Neuronal stem cell (in vitro differentiated cells): ENCODE measurements at regions not wholly inside any gene's neighbourhood (a gene's known extent, or its start where the extent isn't known, plus 50 kb on each side); places are given as distances from the start of the nearest gene placed in this dataset.
"Not testable (repeated sequence)": the region's sequence is repeated elsewhere in the genome, so short reads cannot be mapped to it uniquely, and the experiment has no call there.

ENCODE experiments used
- DNase-seq: peaks from one replicate; pipeline ENCODE4 v3.0.0-alpha.2; 2013; ENCODE audit warnings: low spot score
- H2AFZ ChIP-seq: one replicate; pipeline ENCODE4 v1.6.1; 2013; ENCODE audit warnings: mild to moderate bottlenecking, low read length, inconsistent platforms
- H2AK5ac ChIP-seq: 2 replicates; pipeline ENCODE4 v1.6.1; 2013; ENCODE audit warnings: low read depth, mild to moderate bottlenecking, inconsistent platforms, low read length, moderate library complexity, mixed read lengths
- H2BK120ac ChIP-seq: 2 replicates; pipeline ENCODE4 v1.6.1; 2013; ENCODE audit warnings: low read depth, mild to moderate bottlenecking, inconsistent platforms, low read length, moderate library complexity, mixed read lengths
- H2BK12ac ChIP-seq: one replicate; pipeline ENCODE4 v1.6.1; 2013; ENCODE audit warnings: low read length, inconsistent platforms
- H2BK15ac ChIP-seq: 2 replicates; pipeline ENCODE4 v1.6.1; 2013; ENCODE audit warnings: mild to moderate bottlenecking, low read length, inconsistent platforms, mixed read lengths
- H2BK5ac ChIP-seq: one replicate; pipeline ENCODE4 v1.6.1; 2013; ENCODE audit warnings: inconsistent platforms, mild to moderate bottlenecking, low read length, moderate library complexity
- H3K14ac ChIP-seq: one replicate; pipeline ENCODE4 v1.6.1; 2013; ENCODE audit warnings: low read length, inconsistent platforms
- H3K18ac ChIP-seq: 2 replicates; pipeline ENCODE4 v1.6.1; 2013; ENCODE audit warnings: low read length, inconsistent platforms
- H3K23ac ChIP-seq: 2 replicates; pipeline ENCODE4 v1.6.1; 2013; ENCODE audit warnings: low read depth, mild to moderate bottlenecking, mixed read lengths, low read length, inconsistent platforms; ENCODE audit not compliant: poor library complexity
- H3K27ac ChIP-seq: replicated peaks from 3 replicates; pipeline ENCODE4 v1.5.1; 2013; ENCODE audit warnings: low read length, inconsistent platforms
- H3K27me3 ChIP-seq, 3 experiments: 2 replicates each; pipeline ENCODE4 v1.6.1; 2013; ENCODE audit warnings: low read length in 3 of 3, mild to moderate bottlenecking in 2 of 3, inconsistent platforms in 1 of 3, low read depth in 1 of 3, mixed read lengths in 1 of 3, moderate library complexity in 1 of 3; ENCODE audit not compliant: control insufficient read depth in 3 of 3, insufficient read depth in 3 of 3
- H3K36me3 ChIP-seq, 2 donors: replicated peaks in 1 of 2; 2 replicates each; pipeline ENCODE4 v1.6.1; 2013; ENCODE audit warnings: low read length in 2 of 2; ENCODE audit not compliant: control insufficient read depth in 2 of 2, insufficient read depth in 2 of 2
- H3K4ac ChIP-seq: 2 replicates; pipeline ENCODE4 v1.6.1; 2013; ENCODE audit warnings: inconsistent platforms, mild to moderate bottlenecking, low read length, moderate library complexity
- H3K4me1 ChIP-seq, 2 donors: 1 replicate in 1 of 2; 2 replicates in 1 of 2; pipeline ENCODE4 v1.6.1; 2013; ENCODE audit warnings: low read length in 2 of 2, low read depth in 1 of 2; ENCODE audit not compliant: control insufficient read depth in 2 of 2, insufficient read depth in 1 of 2
- H3K4me2 ChIP-seq: one replicate; pipeline ENCODE4 v1.6.1; 2013; ENCODE audit warnings: mild to moderate bottlenecking, low read length, inconsistent platforms; ENCODE audit not compliant: insufficient read depth, poor library complexity, severe bottlenecking
- H3K4me3 ChIP-seq, 2 donors: 2 replicates each; pipeline ENCODE4 v1.5.1; 2013; ENCODE audit warnings: low read length in 2 of 2, mild to moderate bottlenecking in 2 of 2, inconsistent platforms in 1 of 2, moderate library complexity in 1 of 2
- H3K79me1 ChIP-seq: one replicate; pipeline ENCODE4 v1.6.1; 2013; ENCODE audit warnings: low read depth, mild to moderate bottlenecking, inconsistent platforms, low read length, moderate library complexity
- H3K9ac ChIP-seq: one replicate; pipeline ENCODE4 v1.6.1; 2013; ENCODE audit warnings: mild to moderate bottlenecking, low read depth, low read length, inconsistent platforms; ENCODE audit not compliant: poor library complexity
- H3K9me3 ChIP-seq, 2 donors: replicated peaks in 1 of 2; 2 replicates each; pipeline versions ENCODE3 to v1.6.1; 2013; ENCODE audit warnings: low read length in 2 of 2, mild to moderate bottlenecking in 2 of 2, inconsistent platforms in 1 of 2, low read depth in 1 of 2, mixed read lengths in 1 of 2, moderate library complexity in 1 of 2; ENCODE audit not compliant: control insufficient read depth in 2 of 2, insufficient read depth in 1 of 2
- H4K8ac ChIP-seq: one replicate; pipeline ENCODE4 v1.6.1; 2013; ENCODE audit warnings: low read depth, mild to moderate bottlenecking, inconsistent platforms, low read length, moderate library complexity
- H4K91ac ChIP-seq: one replicate; pipeline ENCODE4 v1.6.1; 2013; ENCODE audit warnings: low read length, low read depth, mild to moderate bottlenecking, inconsistent platforms; ENCODE audit not compliant: poor library complexity
- WGBS, 2 donors: extraction: QIAGEN DNeasy Blood & Tissue Kit; methylation state at CpG; one replicate each; pipeline ENCODE4 v1.1.7; 2013; ENCODE audit warnings: missing lambda C conversion rate in 2 of 2, mixed read lengths in 1 of 2; ENCODE audit not compliant: insufficient read length in 2 of 2, insufficient replicate concordance in 1 of 2; ENCODE audit errors: extremely low coverage in 2 of 2; 5-methylcytosine and 5-hydroxymethylcytosine counted together

GRCh38 chr1:206333316-206333715 lies 130.0 kb downstream of the SRGAP2 start:
- H4K91ac ChIP-seq, H3K14ac ChIP-seq: not testable (repeated sequence)

DNA sequence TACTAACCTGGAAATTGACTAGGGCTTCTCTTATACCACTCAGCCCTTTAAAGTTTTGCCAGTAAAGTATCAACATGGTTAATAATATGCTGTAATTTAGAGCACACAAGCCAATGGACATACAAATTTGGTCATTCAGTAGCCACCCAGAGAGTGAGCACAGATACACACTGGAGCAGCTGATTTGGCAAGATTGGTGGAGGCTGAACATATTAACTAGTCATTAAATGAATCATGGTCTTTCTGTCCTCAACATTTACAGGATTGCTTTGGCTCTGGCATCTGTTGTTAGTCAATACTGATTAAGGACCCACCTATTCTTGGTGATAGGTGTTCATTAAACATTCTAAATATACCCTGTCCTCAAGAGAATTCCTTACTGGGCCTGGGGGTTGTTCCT lies 130.6 kb downstream of the SRGAP2 start:
- not testable (repeated sequence) for H3K36me3 ChIP-seq, H2BK5ac ChIP-seq, H2AFZ ChIP-seq, H2BK15ac ChIP-seq, H3K18ac ChIP-seq, H3K27me3 ChIP-seq, H3K9ac ChIP-seq, H3K79me1 ChIP-seq, DNase-seq, H2AK5ac ChIP-seq, H3K4me3 ChIP-seq, H3K4me2 ChIP-seq, H4K8ac ChIP-seq, H3K9me3 ChIP-seq, H3K27ac ChIP-seq, H3K23ac ChIP-seq, H3K4ac ChIP-seq, H2BK120ac ChIP-seq, H4K91ac ChIP-seq, H3K4me1 ChIP-seq, H3K14ac ChIP-seq, H2BK12ac ChIP-seq

More at GRCh38 chr1:206333316-206333715, 130.0 kb downstream of the SRGAP2 start:
- H3K23ac ChIP-seq, H3K4me2 ChIP-seq, H3K27ac ChIP-seq, H2AFZ ChIP-seq, H3K9ac ChIP-seq, H3K4me1 ChIP-seq, H2BK15ac ChIP-seq, H2BK12ac ChIP-seq, H3K79me1 ChIP-seq, H4K8ac ChIP-seq, DNase-seq, H2BK120ac ChIP-seq, H3K4me3 ChIP-seq, H2AK5ac ChIP-seq, H3K9me3 ChIP-seq, H3K36me3 ChIP-seq, H3K18ac ChIP-seq, H3K27me3 ChIP-seq, H2BK5ac ChIP-seq, H3K4ac ChIP-seq: not testable (repeated sequence)
- no CpG with 5 or more reads among the region's 13 CpGs for WGBS, 2 donors

DNA sequence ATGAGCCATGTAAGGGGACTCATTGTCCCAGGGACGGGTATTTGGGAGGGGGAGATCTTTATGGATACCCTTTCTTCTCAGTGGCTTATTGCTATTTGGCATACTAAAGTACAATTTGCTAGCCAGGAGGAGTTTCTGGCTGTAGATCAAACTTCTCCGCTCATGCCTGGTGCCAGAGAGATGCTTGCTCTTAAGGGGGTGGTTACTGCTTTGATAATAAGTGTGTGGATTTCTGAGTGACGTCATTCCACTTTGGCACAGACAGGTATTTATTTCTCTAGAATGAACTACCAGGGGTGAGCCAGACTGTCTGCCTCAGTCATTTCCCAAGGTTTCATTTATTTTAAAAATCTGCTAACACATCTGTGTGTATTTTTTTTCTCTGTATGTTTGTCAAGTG lies 131.1 kb downstream of the SRGAP2 start:
- not testable (repeated sequence) for H3K9ac ChIP-seq, H4K91ac ChIP-seq, H3K4ac ChIP-seq

DNA sequence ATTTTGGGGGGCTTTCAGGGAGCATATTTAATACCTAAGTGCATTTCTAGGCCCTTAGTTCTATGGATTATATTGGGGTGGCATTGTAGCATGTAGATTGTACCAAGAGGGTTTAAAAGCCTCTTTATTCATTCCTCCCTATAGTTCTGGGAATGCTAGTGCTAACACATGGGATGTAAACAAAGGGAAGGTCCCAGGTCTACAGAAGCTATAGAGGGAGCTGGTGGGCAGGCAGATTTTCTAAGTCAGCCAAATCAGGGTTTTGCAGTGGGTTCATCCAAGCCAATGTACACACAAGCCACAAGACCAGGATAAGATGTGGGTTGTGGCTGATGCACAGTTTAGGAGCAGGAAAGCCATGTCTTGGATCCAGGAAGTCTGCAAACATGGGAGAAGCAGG lies 131.8 kb downstream of the SRGAP2 start:
- not testable (repeated sequence) for H4K8ac ChIP-seq, H3K79me1 ChIP-seq, H3K36me3 ChIP-seq, H3K27ac ChIP-seq, H2AK5ac ChIP-seq, H3K4ac ChIP-seq, H3K4me2 ChIP-seq, H3K14ac ChIP-seq, H4K91ac ChIP-seq, H3K4me1 ChIP-seq, H3K27me3 ChIP-seq, H3K23ac ChIP-seq, H3K9me3 ChIP-seq, H2AFZ ChIP-seq, H3K4me3 ChIP-seq, H2BK12ac ChIP-seq, H3K9ac ChIP-seq, H2BK15ac ChIP-seq, H3K18ac ChIP-seq, DNase-seq, H2BK120ac ChIP-seq, H2BK5ac ChIP-seq

More for the DNA sequence above, 131.1 kb downstream of the SRGAP2 start:
- not testable (repeated sequence) for H2BK5ac ChIP-seq, H3K27ac ChIP-seq, H3K4me3 ChIP-seq, H2BK12ac ChIP-seq, H2AFZ ChIP-seq, H3K9me3 ChIP-seq, H3K23ac ChIP-seq, H3K14ac ChIP-seq, H3K36me3 ChIP-seq, H3K18ac ChIP-seq, H2AK5ac ChIP-seq, H3K27me3 ChIP-seq, H3K4me2 ChIP-seq, H2BK120ac ChIP-seq, H2BK15ac ChIP-seq, H3K79me1 ChIP-seq, H3K4me1 ChIP-seq, H4K8ac ChIP-seq, DNase-seq
- WGBS, 2 donors, result no CpG with 5 or more reads among the region's 3 CpGs
